Calu3 (cell line): ENCODE measurements at regions not wholly inside any gene's neighbourhood (a gene's known extent, or its start where the extent isn't known, plus 50 kb on each side); places are given as distances from the start of the nearest gene placed in this dataset.
"Not testable (repeated sequence)": the region's sequence is repeated elsewhere in the genome, so short reads cannot be mapped to it uniquely, and the experiment has no call there.

Experiments
- BruUV-seq: library from RNA; stranded (reverse); fragments of 400-500 nt; replicated peaks from 2 replicates; lab custom pipeline; 2021; lab: Mats Ljungman, UMichigan
- CTCF ChIA-PET: fragments of 300-600 bp; sonication (Branson Sonifier 250); formaldehyde crosslinking; loops from one replicate; lab custom pipeline; 2022; ENCODE audit warnings: antibody characterized with exemption; lab: Charles Lee
- DNase-seq: peaks from one replicate; pipeline ENCODE4 v3.0.0; 2022
- H3K27ac Mint-ChIP-seq: one replicate; pipeline ENCODE4 v1.8.0; 2022; ENCODE audit warnings: mixed read lengths; ENCODE audit not compliant: unreplicated experiment
- H3K27me3 Mint-ChIP-seq: one replicate; pipeline ENCODE4 v1.8.0; 2022; ENCODE audit warnings: mixed read lengths; ENCODE audit not compliant: unreplicated experiment
- H3K36me3 Mint-ChIP-seq: one replicate; pipeline ENCODE4 v1.8.0; 2022; ENCODE audit warnings: mild to moderate bottlenecking, moderate library complexity, mixed read lengths; ENCODE audit not compliant: insufficient read depth, unreplicated experiment
- H3K4me1 Mint-ChIP-seq: one replicate; pipeline ENCODE4 v1.8.0; 2022; ENCODE audit warnings: mild to moderate bottlenecking, low read depth, mixed read lengths; ENCODE audit not compliant: unreplicated experiment
- H3K4me3 Mint-ChIP-seq: one replicate; pipeline ENCODE4 v1.8.0; 2022; ENCODE audit warnings: mild to moderate bottlenecking, low read depth, moderate library complexity, mixed read lengths; ENCODE audit not compliant: unreplicated experiment
- H3K9me3 Mint-ChIP-seq: one replicate; pipeline ENCODE4 v1.8.0; 2022; ENCODE audit warnings: low read depth, mixed read lengths; ENCODE audit not compliant: unreplicated experiment
- CTCF ChIP-seq: fragments of 200-600 bp; IDR thresholded peaks from one replicate; pipeline ENCODE4 v1.8.0; 2022; ENCODE audit warnings: antibody characterized with exemption; ENCODE audit not compliant: unreplicated experiment
- intact Hi-C: fragments of 100-400 bp; cut with micrococcal nuclease; formaldehyde crosslinking; loops from one replicate; pipeline ENCODE4 v1.10.0; 2022; ENCODE audit not compliant: unreplicated experiment

GRCh38 chrX:63581906-63582305 is 203.1 kb downstream of the ARHGEF9 start:
- H3K4me3 Mint-ChIP-seq, result no peak overlapping the region
- CTCF ChIA-PET, result no interaction called here
- no peaks in the 10 kb centered on the region for H3K27me3 Mint-ChIP-seq
- no TSS peak for BruUV-seq
- H3K27ac Mint-ChIP-seq, result no peak overlapping the region
- no peak for DNase-seq
- no peaks in the 10 kb centered on the region for H3K9me3 Mint-ChIP-seq
- intact Hi-C loops, result no loop called here
- H3K36me3 Mint-ChIP-seq, result peaks cover 6% of the 10 kb centered on the region
- TF ChIP-seq CTCF, result no peak
- no peaks in the 10 kb centered on the region for H3K4me1 Mint-ChIP-seq

- no peaks in the 10 kb centered on the region for H3K9me3 Mint-ChIP-seq
- no TSS peak for BruUV-seq
- no peak overlapping the region for H3K4me3 Mint-ChIP-seq
- intact Hi-C loops, result no loop called here
- DNase-seq, result no peak
- H3K36me3 Mint-ChIP-seq, result peaks cover 1% of the 10 kb centered on the region
- CTCF ChIA-PET, result no interaction called here
- no peaks in the 10 kb centered on the region for H3K27me3 Mint-ChIP-seq
- no peak overlapping the region for H3K27ac Mint-ChIP-seq
- no peaks in the 10 kb centered on the region for H3K4me1 Mint-ChIP-seq
- no peak for TF ChIP-seq CTCF
Measured at GRCh38 chrX:63581398-63581797, 203.6 kb downstream of the ARHGEF9 start.

- H3K4me1 Mint-ChIP-seq, result no peaks in the 10 kb centered on the region
- no peak for DNase-seq
- no peak overlapping the region for H3K27ac Mint-ChIP-seq
- no peaks in the 10 kb centered on the region for H3K36me3 Mint-ChIP-seq
- no TSS peak for BruUV-seq
- no peaks in the 10 kb centered on the region for H3K9me3 Mint-ChIP-seq
- H3K27me3 Mint-ChIP-seq, result no peaks in the 10 kb centered on the region
- no peak for TF ChIP-seq CTCF
- H3K4me3 Mint-ChIP-seq, result no peak overlapping the region
- intact Hi-C loops, result no loop called here
- CTCF ChIA-PET, result no interaction called here
Measured at GRCh38 chrX:63576533-63576932, 208.5 kb downstream of the ARHGEF9 start.

GRCh38 chrX:63575700-63576099 is 209.3 kb downstream of the ARHGEF9 start:
- intact Hi-C loops, H3K4me3 Mint-ChIP-seq, H3K27ac Mint-ChIP-seq, H3K27me3 Mint-ChIP-seq, DNase-seq, BruUV-seq, H3K36me3 Mint-ChIP-seq, CTCF ChIA-PET, H3K4me1 Mint-ChIP-seq, H3K9me3 Mint-ChIP-seq: not testable (repeated sequence)

- CTCF ChIA-PET, result no interaction called here
- no TSS peak for BruUV-seq
- intact Hi-C loops, result loop anchor here (10.0 kb wide), 2 partner anchors 118 to 142 kb away; no protein-coding TSS in a partner anchor
- Mint-ChIP-seq H3K4me1 (no peaks in the 10 kb centered on the region), H3K27me3 (no peaks in the 10 kb centered on the region), H3K36me3 (no peaks in the 10 kb centered on the region), H3K4me3 (no peak overlapping the region), H3K9me3 (peaks cover 3% of the 10 kb centered on the region), H3K27ac (no peak overlapping the region)
- no peak for TF ChIP-seq CTCF
- no peak for DNase-seq
Measured at GRCh38 chrX:63566856-63567255, 215.7 kb upstream of the SPIN4 start.
